ENCODE measurements at regions not wholly inside any gene's neighbourhood (a gene's known extent, or its start where the extent isn't known, plus 50 kb on each side); places are given as distances from the start of the nearest gene placed in this dataset.

DNA sequence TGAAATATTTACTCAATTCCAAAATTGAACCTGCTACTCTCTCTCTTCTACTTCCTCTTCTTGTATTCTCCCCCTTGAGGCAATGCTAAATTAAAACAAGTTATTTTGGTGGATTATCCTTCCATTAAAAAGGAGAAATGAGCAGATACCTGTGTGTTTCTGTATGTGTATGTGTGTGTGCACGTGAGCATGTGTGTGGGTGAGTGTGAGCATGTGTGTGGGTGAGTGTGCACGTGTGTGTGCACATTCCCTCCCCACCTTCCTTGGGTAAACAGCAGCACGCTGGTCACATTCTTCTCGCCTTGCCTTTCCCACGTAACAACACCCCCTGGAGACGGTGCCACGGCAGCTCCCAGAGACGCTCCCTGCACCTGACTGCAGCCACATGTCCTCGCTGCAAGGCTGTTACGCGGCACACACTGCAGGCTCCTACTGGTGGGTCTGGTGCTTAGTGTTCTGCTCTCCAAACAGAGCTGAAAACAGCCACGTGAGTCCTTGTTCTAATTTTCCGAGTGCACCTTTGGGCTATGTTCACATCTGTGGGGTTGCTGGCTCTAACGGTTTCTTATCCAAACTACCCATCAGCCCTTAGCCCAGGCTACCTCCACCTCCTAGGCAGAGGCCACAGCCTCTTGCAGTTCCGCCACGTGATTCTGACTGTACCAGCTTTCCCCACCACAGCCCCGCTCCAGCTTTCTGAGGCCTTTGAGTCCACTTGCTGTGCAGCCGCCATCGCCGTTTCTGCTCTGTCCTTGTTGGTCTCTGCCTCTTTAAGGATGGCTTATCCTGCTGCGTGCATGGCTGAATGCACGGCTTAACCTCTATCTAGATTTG, 123.4 kb downstream of the CTTN start:
- DNase-seq (ENCODE audit: low spot score): no peak

GRCh38 chr11:70522309-70522592, 123.9 kb downstream of the CTTN start:
- no peak for DNase-seq (ENCODE audit: low spot score)

DNA sequence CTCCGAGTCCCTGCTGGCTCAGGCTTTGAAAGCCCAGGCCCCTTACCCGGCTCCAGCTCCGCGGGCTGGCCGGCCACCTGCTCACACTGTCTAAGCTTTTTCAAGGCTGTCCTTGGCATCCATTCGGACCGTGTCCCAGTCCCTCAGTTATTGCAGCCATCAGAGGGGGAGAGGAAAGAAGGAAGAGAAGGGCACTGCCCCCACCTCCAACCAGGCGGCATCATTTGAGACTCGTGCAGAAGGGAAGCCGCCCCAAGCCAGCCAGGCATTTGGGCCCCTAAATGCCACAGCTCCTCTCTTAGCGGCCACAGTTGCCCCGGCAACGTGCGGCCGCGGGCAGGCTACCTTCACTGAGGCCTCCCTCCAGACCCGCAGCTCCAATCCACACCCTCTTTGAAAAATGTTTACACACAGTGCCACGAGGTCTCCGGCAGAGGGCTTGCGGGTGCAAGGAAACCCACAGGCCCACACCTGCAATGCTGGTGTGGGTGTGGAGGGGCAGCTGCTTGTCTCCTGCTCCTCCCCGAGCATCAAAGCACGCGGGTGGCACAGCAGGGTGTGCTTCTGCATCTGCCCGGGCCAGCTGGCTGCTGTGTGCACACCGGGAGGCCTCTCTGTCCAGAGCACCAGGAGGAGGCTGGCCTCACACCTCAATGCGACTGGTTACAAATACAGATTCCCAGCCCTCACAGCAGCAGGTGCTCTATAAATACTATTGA, 124.4 kb downstream of the CTTN start:
- DNase-seq (ENCODE audit: low spot score): no peak

DNA sequence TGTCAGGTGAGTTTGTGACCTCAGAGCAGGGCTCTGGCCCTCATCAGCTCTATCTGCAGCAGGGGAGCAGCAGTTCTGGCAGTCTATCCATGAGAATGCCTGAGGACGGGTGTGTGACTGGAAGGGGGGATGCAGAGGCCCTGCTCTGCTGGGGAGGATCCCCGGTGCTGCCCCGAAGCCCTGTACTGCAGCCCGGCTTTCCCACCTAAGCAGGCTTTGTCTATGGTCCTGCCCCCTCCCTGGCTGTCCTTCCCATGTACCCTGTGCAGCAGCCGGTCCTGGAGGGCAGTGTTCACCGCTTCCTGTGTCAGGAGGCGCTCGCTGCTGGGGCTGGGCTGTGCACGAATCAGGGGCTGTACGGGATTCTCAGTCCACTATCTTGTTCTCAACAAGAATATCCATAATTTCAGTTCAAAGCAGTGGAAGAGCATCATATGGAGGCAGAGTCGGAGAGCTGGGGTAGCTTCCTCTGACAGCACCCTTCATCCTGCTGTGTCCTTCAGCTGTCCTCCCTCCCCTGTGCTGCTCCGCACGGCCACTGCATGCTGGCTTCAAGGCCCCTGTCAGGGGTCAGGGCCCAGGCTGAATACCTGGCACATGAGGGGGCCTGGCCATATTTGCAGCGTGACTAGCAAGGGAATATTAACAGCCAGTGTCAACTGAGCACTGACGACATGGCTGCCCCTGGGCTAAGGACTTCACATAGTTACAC, 125.2 kb downstream of the CTTN start:
- DNase-seq (ENCODE audit: low spot score): no peak

GRCh38 chr11:70524096-70524922, 126.0 kb downstream of the CTTN start:
- no peak for DNase-seq (ENCODE audit: low spot score)

GRCh38 chr11:70525006-70525405, 126.7 kb downstream of the CTTN start:
- no peak for DNase-seq (ENCODE audit: low spot score)

- DNase-seq (ENCODE audit: low spot score): no peak
Observed at GRCh38 chr11:70525466-70525865, 127.1 kb downstream of the CTTN start.

DNA sequence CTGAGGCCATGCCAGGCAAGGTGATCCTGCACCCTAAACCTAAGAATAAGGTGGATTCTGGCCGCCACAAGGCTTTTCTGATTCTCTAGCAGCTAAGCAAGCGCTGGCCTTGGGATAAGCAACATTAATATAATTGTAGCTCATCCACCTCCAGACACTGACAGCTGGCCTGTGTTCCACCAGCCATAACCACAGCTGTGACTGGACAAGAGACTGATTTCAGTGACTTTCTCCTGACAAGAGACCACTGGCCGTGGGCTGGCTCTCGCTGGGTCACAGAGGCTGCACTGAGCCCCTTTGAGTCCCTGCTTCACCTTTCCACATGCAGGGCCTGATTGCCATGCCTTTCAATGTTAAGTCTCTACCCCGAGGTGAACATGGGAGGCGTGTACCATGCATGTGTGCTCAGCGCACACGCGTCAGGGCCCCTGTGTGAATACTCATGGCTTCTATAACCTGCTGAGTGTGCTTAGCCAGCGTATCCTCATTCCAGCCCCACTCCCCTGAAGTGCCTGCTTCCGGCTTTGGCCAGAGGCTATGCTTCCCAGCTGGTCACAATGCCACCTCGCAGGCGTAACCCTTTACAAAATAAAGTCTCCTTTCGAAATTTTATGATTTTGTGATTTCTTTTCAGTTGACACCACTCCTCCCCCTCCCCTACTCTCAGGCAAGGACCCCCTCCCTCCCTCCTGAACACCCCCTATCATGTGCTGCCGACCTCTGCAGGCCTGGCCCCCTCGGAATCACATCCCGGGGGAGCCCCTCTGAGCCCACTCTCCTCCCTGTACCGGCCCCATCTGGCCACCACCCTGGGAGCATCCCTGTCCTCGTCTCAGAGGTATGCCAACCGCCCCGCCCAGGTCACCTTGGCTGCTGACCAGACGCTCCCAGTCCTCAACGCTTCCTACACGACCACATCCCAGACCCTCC, 128.1 kb downstream of the CTTN start:
- DNase-seq (ENCODE audit: low spot score): no peak

DNA sequence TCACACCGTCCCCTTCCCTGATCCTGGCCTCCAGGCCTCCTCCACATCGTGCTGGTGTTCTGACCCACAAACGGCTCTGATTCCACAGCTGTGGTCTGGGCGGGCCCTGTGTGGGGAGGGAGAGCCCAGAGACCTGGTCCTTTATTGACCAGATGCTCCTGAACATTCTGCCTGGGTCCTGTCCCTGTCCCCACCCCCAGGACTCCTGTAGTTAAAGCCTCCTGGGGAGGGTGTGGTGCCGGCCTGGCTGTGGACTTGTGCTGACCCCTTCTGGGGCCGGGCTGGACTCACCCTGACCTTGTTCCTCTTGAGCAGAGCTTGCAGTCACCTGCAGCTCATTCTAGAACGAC, 128.7 kb downstream of the CTTN start:
- no peak for DNase-seq (ENCODE audit: low spot score)

GRCh38 chr11:70527429-70528045, 129.2 kb downstream of the CTTN start:
- DNase-seq (ENCODE audit: low spot score): no peak

DNA sequence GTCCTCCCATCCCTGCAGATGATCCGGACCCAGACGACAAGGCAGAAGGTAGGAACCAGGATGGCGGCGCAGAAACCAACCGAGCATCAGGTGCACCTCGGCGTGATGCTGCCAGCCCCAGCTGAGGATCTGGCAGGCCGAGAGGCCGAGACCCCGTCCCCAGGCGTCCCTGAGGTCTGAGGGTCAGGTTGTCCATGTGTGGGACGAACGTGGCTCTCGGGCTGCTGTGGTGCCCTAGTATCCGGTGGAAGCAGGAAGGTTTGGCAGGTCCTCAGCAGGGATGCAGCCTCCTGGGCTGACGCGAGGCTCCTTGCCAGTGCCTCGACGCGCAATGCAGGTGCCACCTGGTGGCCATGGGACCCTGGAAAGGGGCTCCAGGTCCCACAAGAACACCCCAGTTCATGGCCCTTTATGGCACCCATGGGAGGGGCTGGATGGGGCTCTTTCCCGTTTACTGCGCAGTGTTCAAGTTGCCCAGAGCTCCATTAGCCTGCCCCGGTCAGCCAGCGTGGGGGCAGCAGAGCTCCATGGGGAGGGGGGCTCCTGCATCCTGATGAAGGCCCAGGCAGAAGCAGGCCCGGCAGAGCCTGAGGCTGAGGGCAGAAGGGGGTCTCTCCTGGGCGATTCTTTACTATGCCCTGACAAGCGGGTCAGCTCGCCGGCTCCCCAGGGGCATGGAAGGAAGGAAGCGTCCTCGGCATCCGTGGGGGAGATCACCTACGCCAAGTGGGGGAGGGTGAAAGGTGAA, 129.9 kb downstream of the CTTN start:
- DNase-seq (ENCODE audit: low spot score): no peak

DNA sequence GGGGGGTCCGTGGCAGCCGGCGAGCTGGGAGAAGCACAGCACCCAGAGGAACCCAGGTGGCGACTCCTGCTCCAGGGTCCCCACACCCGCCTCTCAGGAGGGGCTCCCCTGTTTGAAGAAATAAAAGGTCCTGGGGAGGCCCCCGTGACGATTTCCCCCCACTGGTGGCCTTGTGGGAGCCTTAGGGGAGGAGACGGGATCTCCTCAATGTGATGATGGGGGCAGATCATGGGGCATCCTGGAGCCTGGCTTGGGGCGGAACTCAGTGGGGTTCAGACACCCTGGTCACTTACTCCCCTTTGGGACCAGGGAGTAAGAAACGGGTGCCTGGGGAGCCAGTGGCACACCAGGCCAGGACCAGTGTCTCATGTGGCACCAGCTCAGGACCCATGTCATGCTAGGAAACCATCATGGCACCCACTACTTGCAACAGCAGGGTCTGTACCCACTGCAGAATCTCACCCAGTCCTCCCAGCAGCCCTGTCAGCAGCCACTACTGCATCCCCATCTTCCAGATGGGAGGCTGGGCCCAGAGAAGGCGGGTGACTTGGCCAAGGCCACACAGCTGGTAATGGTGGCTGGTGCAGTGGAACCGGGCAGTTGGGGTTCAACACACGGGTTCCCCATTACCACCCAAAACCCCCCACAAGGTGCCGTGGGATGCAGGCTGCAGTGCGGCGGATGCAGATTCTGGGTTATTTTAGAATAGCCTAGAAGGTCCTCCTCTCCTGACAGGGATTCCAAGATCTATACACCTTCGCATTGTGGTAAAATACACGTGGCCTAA, 130.7 kb downstream of the CTTN start:
- no peak for DNase-seq (ENCODE audit: low spot score)

GRCh38 chr11:70530010-70530409, 131.7 kb downstream of the CTTN start:
- DNase-seq (ENCODE audit: low spot score): no peak

DNA sequence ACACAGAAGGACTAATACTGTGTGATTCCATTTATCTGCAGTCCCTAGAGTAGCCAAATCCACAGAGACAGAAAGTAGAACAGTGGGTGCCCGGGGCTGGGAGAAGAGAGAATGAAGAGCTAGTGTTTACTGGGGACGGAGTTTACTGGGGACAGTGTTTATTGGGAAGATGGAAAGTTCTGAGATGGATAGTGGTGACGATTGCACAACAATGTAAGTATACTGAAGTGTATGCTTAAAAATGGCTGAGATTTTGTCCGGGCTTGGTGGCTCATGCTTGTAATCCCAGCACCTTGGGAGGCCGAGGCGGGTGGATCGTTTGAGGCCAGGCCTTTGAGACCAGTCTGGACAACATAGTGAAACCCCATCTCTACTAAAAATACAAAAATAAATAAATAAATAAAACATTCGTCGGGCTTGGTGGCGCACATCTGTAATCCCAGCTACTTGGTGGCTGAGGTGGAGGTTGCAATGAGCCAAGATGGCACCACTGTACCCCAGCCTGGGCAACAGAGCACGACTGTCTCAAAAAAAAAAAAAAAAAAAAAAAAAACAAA, 132.4 kb downstream of the CTTN start:
- no peak for DNase-seq (ENCODE audit: low spot score)

DNA sequence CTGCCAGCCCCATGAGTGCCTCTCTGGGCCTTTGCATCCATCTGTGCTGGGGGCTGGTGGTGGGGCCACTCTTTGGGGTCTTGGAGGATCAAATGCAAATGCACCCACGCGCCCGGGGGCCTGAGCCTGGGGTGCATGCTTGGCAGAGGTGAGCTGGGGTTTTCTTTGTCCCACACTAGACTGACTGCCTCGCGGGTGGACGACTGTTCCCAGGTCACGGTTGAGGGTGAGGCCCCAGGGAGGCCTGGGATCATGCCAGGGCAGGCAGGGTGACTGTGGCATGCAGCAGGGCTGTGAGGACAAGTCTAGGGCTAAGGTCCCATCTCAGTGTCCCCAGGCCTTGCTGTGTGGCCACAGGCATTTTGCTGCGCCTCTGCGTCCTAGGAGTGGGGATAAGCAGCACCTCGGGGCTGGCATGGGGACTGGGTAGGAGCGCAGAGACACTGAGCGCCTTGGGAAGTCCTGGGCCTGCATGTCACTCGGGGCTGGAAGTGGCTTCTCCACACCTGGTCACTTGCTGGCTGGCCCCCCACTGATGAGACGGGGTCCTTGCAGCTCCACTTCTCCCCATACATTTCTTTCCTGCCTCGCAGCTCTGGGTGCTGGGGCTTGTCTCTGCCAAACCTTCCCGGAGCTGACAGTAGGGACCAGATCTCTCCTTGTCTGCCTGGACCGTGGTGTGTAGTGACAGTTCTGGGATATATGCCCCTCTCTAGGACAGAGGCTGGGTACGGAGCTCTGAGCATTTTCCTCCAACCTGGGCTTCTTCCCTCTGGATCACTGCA, 133.1 kb downstream of the CTTN start:
- no peak for DNase-seq (ENCODE audit: low spot score)

- DNase-seq (ENCODE audit: low spot score): no peak
Observed at GRCh38 chr11:70532066-70532440, 133.7 kb downstream of the CTTN start.

DNA sequence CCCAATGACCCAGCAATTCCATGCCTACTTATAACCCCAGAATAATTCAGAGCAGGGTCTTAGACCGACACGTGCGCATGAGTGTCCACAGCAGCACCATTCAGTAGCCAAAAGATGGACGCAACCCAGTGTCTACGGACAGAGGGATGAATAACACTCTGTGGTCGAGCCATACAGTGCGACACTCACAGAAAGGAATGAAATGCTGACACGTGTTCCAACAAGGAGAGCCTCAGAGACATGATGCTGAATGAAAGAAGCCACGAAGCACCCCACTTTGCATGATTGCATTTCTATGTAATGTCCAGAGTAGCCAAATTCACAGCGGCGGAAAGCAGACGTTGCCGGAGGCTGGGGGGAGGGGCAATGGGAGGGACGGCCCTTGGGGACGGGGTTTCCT, 134.4 kb downstream of the CTTN start:
- no peak for DNase-seq (ENCODE audit: low spot score)

Measured in germinal center (tissue), 1 donor.